Mesenteric fat pad (tissue), 1 donor: ENCODE measurements at regions not wholly inside any gene's neighbourhood (a gene's known extent, or its start where the extent isn't known, plus 50 kb on each side); places are given as distances from the start of the nearest gene placed in this dataset.

Experiments used
- DNase-seq: peaks from one replicate; pipeline ENCODE4 v3.0.0-alpha.2; 2020; ENCODE audit warnings: low spot score
- donor health status: DM: yes; HTN: yes; CAD: no.

DNA sequence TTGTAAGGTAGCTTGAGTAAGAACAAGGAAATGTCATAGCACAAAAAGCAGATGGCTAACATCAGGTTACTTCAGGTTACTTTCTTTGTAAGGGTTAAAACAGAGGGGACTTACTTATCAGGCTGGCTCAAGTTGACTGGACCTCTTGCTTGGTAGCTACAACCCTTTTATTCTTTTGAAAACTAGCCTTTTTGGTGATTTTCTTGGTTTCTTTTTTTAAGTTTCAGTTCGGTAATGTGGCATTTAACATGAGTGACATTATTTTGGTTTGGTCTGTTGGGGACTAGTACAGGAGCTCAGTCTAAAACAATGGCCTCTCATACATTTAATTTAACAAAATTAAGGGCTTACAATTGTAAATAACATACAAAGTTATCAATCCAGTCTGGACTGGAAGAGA, 621.4 kb downstream of the OTOL1 start:
- no peak for DNase-seq

DNA sequence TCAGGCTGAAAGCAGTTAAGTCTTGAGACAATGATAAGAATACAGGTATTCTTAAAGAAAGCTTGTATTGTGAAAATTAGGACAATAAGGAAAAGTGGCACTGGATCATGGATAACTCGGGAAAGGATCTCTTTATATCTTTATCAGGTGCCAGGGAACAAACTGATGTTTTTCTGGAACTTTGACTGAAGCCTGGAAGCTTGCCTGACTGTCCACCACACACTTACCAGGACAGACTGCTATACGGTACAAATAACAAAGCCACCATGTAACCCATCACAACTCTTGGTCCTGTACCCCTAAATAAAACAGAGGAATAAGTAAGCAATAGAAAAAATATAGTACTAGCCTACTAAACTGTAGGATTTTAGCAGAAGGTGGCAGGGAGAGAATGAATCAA, 623.0 kb downstream of the OTOL1 start:
- DNase-seq = no peak

DNA sequence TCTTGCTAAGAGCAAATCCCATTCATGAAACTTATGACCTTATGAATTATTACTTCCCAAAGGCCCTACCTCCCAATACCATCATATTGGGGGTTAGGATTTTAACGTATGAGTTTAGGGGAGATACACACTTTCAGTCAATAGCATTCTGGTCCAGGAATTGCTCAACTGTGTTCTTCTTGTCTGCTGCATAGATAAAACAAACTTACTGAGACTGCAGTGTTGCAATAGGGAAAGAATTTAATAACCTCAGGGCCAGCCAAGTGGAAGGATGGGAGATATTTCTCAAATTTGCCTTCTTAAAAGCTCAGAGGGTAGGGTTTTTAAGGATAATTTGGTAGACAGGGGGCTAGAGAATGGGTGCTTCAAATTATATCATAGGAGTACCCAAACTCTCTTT, 625.8 kb downstream of the OTOL1 start:
- DNase-seq = no peak

DNA sequence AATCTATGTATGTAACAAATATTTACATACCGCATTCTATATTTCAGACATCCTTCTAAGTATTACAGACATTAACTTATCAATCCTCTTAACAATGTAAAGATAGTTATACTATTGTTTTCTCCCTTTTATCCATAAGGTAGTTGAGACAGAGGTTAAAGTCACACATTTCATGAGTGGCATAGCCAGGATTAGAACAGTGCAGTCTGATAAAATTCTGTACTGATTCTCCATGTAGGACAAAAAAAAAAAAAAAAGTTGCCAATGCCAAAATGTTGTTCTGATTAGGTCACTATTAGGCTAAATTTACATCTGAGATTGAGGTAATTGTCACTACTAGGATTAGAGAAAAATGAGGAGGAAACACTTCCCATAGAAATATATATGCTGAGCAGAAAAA, 629.2 kb downstream of the OTOL1 start:
- no peak for DNase-seq

DNA sequence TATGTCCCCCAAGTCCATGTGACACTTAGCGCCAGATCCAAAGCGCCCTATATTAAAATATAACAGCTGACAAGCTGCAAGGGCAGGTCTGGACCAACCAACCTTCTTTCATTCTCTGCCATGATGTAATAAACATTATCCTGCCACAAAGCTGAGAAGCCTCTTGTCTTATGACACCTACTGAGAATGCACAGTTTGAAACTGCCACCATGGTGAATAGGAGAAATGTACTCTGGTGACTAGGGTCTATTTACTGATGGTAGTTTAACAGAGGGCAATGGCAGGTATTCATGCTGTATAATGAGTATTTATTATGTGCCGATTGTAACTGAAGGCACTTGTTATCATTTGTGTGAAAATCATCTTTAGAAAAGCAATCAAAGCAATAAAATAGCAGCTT, 634.0 kb downstream of the OTOL1 start:
- no peak for DNase-seq

DNA sequence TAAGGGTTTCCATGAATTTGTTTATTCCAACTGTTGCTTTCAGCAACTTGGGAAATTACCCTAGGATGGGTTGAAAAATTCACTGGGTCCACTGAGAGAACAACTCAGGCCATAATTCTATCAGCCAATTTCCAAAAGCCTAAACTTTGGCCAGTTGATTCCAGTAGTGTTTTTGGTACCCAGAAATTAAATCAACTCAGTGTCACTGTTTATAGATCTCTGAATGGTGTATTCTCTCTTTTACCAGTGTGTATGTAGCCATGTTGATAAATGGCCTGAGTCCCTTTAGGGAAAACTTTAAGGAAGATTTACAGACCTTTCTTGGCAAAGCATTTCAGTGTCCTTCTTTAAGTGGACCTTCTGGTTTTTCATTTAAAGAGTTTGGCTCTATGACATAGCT, 636.4 kb downstream of the OTOL1 start:
- no peak for DNase-seq

DNA sequence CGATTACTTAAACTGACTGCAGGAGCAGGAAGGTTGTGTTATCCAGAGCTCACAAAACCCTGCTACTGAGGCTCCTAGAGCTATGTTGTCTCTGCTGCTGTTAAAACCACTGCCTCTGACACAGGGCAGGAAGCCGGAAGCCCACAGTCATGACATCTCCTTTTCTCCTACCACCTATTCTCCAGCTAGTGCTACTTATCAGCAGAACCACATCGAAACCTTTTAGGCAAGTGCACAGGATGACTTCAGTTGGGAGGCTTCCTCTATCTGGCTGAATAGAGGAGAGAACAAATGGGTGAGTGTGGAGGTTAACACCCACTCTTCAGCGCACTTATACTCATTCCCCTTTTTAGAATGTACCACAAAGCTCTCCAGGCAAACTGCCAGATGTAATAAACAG, 638.0 kb downstream of the OTOL1 start:
- DNase-seq = no peak

DNA sequence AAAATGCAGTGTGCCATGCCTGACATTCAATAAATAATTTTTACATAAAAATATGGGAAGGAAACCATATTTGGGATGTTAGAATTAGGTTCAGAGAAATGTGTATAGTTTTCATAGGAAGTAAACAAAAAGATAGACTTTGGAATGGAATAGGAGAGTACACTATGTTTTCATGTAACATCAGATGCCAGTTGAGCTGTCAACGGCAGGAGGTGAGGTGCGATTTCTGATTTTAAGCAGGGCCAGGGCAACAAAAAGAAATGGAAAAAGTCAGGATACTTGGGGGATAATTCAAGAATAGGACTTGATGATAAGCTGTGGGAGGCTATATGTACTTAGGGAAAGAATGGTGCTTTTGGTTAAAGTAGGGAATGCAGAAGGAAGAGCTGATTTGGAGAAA, 639.5 kb downstream of the OTOL1 start:
- DNase-seq = no peak

DNA sequence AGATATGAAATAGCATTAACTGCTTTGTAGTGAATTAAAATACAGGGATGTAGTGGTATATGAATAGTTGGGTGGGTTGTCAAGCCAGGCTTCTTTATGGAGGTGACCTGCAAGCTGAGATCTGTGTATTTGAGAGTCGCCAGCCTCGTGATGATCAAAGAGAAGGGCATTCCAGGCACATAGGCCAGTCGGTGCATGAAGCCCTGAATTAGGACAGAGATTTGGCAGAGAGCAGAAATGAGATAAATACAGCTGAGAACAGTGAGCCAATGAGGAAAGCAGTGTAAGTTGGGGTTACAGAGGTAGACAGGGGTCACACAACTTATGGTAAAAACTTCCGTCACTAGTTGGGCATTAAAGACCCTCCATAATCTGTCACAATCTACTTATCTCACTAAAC, 641.9 kb downstream of the OTOL1 start:
- DNase-seq = no peak

DNA sequence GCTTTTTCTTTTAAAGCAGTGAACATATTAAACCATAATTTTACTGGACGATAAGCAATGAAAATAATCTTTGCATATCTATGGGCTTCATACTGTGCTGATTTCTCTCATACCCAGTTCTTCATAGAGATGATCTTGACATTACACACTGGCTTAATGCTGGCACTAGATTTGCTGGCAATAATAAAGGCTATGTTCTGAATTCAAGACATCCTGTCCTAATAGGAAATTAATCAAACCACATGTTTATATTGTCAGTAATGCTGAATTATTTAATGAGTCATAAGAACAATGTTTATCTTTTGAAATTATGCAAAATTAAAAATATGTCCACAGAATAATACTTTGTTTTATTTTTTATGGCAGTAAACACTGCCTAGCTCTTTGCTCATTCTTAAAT, 643.2 kb downstream of the OTOL1 start:
- no peak for DNase-seq

DNA sequence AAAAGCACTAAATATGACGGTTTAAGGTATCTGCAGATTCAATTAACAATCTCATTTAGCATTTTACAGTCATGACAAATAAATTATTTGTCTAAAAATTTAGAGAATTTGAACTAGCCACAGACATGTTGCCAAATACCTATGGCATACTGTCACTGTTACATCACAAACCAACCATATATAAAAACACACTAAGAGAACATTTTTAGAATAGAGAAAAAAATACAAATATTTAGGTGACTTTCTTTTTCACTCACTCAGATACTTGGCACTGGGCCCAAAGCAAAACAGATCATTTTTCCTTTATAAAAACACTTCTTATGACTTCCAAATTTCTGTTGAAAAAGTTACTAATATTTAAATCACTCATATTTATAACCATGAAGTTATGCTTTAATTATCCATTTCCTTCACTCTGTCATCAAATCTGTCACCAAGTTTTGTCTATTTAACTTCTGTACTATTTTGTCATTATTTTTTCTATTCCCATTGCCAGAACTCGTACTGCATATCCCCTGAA, 644.7 kb downstream of the OTOL1 start:
- DNase-seq = no peak

DNA sequence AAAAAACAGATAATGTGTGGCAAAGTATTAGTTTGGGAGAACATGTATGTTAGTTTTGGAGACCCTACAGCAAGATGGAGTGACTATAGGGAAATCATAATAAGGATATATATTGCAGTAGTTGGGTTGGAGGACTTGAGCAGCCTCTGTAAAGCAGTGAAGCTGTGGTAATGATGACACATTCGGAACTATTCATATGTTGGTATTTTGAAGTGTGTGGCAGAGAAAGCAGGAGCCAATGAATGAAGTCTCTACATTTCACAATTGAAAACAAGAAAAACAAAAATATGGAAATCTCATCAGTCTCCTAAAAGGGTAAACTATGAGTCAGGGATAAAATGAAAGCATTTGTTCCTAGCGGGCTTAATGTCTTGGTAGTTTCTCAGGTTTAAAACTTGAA, 645.9 kb downstream of the OTOL1 start:
- no peak for DNase-seq

DNA sequence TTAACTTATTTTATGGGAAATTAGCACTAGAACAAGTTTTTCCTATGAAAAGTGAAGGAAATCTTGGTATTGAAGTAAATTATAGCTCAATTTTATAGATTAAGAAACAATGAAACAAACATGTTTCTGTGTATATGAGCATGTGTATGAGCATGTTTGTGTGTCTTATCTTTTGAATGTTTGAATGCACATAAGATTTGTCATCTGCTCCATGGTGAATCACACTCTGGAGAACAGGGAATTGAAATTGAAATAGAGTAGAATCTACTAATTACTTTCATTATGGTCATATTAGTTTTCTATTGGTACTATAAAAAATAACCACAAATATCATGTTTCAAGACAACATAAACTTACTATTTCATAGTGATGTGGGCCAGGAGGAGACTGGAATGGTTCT, 646.6 kb downstream of the OTOL1 start:
- no peak for DNase-seq

DNA sequence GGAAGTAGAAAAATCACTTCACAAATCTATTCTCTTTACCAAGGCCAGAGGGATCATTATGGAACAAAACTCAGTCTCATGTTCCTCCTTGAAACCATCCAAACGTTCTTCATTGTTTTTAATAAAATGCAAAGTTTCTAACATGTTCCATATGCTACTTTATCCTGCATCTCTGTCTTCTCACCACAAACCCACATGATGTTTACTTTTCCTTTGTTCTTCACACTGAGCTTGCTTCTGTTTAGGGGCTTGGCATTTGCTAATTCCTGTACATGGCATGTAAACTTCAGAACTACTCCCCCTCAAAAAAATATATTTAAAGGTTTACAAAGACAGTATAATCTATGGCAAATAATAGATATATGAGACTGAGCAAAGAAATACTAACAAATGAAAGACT, 651.4 kb downstream of the OTOL1 start:
- no peak for DNase-seq

DNA sequence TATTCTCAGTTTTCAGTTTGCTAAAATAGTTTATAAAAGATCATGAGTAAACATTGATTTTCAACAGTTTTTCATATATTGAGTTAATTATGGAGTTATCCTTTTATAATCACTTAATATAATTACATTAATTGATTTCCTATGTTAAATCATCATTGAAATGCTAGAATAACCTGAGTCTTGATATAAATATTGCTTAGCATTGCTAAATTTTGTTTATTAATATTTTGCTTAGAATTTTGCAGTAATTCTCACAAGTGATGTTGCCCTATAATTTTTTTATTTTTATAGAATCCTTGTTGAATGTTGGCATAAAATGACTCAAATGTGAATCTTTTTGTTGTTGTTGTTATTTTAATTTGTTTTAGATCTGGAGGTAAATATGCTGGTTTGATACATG, 654.2 kb downstream of the OTOL1 start:
- DNase-seq = no peak

DNA sequence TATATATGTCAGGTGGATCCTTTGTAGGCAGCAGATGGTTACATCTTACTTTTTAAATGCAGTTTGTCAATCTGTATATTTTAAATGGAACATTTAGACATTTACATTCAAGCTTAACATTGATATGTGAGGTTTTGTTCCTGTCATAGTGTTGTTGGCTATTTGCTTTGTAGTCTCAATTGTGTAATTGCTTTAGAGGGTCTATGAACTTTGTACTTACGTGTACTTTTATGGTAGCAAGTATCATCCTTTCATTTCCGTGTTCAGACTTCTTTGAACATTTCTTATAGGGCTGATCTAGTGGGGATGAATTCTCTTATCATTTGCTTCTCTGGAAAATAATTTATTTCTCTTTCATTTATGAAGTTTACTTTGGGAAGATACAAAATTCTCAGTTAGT, 656.0 kb downstream of the OTOL1 start:
- no peak for DNase-seq

DNA sequence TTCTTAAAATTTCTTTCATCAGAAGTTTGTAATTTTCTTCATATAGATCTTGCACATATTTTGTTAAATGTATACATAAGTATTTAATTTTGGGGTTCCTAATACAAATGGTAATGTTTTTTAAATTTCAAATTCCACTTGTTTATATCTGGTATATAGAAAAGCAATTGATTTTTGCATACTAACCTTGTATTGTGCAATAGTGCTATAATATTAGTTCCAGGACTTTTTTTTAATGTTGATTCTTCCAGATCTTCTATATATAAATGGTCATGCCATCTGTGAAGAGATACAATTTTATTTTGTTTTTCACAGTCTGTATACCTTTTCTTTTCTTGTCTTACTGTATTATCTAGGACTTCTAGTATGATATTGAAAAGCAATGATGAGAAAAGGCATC, 665.0 kb downstream of the OTOL1 start:
- no peak for DNase-seq

DNA sequence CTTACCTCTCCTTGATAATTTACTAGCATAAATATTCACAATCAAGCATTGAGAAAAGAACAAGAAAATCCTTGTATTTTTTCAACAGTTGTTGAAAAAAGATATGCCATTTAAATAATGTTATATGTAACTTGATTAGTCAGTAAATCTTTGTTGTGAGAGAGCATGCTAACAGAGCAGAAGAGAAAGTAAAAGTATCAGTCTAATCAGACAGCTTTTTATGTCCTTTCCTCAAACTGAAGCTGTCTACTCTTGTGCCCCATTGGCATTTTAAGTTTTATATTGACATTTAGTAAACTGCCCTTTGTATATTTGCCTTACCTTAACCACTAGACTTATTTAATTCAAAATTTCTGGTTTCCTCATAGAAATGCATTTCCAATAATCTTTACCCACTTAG, 668.7 kb downstream of the OTOL1 start:
- DNase-seq = no peak

DNA sequence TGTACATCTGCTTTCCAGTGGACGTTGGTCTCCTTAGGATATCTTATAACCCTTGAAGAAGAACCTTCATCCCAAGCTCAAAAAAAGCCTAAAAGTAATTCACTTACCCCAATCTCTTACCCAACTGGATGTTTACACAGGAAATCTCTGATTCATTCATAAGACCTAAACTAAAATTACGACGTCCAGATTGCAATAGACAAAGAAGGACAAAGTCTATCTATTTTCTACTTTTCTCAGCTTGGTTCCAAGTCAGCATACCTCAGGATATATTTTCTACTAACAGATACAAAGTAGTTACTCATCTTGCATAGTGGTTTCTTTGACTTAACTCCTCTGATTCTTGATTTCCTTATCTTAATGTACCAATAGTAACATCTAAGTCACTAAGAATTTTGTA, 669.9 kb downstream of the OTOL1 start:
- DNase-seq = no peak

DNA sequence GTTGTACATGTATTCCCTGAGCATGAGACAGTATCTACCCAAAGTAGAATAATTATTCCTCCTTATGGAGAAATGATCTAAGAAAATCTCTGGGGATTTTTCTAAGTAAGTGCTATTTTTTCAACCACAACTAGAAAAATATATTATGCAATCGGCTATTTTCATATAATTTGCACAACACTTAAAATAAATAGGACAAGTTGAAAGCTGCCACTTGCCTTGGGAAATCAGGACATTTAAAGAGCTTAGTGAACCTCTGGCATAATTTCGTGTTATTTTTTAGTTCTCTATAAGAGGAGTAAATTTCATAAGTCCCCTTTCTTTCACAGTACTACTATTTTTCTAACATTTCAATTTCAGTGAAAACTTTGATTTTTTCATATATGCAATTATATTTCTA, 672.1 kb downstream of the OTOL1 start:
- DNase-seq = no peak

DNA sequence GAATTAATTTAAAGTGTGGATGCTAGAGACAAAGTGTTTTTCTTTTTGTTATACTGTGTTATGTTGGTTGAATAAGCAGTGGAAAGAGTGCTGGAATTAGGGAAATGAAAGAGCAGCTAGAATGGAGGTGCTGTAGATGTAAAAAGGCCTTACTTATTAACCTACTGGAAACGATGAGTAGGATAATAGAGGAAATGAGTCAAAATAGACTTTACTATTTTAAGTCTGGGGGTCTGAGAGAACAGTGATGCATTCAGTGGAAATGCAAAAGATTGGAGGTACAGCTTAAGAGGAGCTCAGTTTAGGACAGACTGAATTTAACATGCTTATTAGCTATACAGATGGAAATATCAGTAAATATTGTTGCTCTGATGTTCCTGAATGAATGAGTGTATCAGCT, 674.0 kb downstream of the OTOL1 start:
- no peak for DNase-seq

DNA sequence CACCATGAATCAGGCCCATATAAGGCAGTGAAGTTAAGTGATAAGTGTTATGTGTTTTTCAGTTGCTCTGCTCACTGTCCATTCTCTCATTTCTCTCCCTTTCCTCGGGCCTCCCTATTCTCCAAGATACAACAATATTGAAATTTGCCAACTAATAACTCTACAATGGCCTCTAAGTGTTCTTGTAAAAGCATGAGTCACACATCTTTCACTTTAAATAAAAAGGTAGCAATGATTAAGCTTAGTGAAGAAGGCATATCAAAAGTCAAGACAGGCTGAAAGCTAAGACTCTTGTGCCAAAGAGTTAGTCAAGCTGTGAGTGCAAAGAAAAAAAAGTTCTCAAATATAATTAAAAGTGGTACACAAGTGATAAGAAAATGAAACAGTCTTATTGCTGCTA, 675.4 kb downstream of the OTOL1 start:
- DNase-seq = no peak

DNA sequence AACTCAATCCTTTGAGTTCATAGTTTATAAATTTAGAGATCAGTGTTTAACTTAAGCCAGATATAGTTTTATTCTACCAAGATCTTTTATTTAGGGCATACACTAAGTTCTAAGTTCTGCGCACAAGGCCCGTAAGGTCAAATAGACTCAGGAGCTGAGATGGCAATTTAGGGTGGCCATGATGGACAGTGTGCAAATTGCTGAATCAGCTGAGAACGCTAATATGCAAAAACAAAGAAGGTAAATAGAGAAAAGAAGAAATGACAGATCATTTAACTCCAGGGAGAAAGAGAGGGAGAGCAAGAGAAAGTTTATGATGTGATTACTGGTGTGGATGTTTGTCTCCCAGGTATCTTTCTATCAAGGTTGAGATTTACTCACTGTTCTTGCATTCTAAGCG, 678.5 kb downstream of the OTOL1 start:
- DNase-seq = no peak

DNA sequence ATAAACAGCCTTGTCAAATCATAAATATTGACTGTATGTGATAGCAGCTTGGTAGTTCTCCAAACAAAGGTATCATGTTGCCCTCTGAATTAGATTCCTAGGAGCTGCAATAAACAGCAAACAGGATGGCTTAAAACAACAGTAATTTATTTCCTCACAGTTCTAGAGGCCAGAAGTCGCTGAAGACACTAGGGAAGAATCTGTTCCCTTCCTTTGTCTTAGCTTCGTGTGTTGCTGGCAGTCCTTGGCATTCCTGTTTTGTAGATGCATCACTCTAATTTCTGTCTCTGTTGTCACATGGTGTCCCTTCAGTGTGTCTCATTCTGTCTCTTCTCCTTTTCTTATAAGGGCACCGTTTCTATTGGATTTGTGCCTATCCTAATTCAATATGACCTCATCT, 679.3 kb downstream of the OTOL1 start:
- no peak for DNase-seq

DNA sequence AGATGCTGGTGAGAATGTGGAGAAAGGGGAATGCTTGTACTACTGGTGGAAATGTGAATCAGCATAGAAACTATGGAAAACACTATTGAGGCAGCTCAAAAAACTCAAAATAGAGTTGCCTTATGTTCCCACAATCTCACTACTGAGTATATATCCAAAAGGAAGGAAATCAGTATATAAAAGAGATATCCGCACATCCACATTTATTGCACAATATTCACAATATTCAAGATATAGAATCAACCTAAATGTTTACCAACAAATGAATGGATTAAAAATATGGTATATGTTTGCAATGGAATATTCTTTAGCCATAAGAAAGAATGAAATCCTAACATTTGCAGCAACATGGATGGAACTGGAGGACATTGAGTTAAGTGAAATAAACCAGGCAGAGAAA, 686.8 kb downstream of the OTOL1 start:
- DNase-seq = no peak
